C4-2B (cell line): ENCODE measurements at regions not wholly inside any gene's neighbourhood (a gene's known extent, or its start where the extent isn't known, plus 50 kb on each side); places are given as distances from the start of the nearest gene placed in this dataset.

Experiments
- CTCF ChIP-seq: fragments of 450-650 bp; conservative IDR thresholded peaks from 2 replicates; pipeline ENCODE4 v1.5.1; 2017; ENCODE audit warnings: mild to moderate bottlenecking
- ZFX ChIP-seq: fragments of 450-650 bp; IDR thresholded peaks from 2 replicates; pipeline ENCODE4 v1.6.1; 2017

GRCh38 chr2:104583811-104584210 lies 270.1 kb upstream of the POU3F3 start:
- TF ChIP-seq CTCF = no peak
- TF ChIP-seq ZFX = no peak
